Adrenal gland (tissue), 9 donors: ENCODE measurements at regions not wholly inside any gene's neighbourhood (a gene's known extent, or its start where the extent isn't known, plus 50 kb on each side); places are given as distances from the start of the nearest gene placed in this dataset.

Source experiments
- DNase-seq, 7 donors: peaks; one replicate each; pipeline ENCODE4 v3.0.0-alpha.2; 2019 to 2020
- H3K27ac ChIP-seq, 5 donors: fragments of 200-600 bp; sonication (generic) in 4 of 5; 1 replicate in 3 of 5; 2 replicates in 2 of 5; pipeline versions ENCODE4 v1.5.1 to v1.8.0; 2016 to 2020; ENCODE audit warnings: mild to moderate bottlenecking in 1 of 5
- H3K27me3 ChIP-seq: fragments of 200-600 bp; 2 replicates; pipeline ENCODE4 v1.8.0; 2021
- H3K36me3 ChIP-seq, 2 donors: fragments of 200-600 bp; replicated peaks in 1 of 2; 1 replicate in 1 of 2; 2 replicates in 1 of 2; pipeline versions ENCODE4 v1.5.1 to v1.8.0; 2018 to 2022
- H3K4me1 ChIP-seq, 2 donors: fragments of 200-600 bp; replicated peaks in 1 of 2; 1 replicate in 1 of 2; 2 replicates in 1 of 2; pipeline versions ENCODE4 v1.5.1 to v1.8.0; 2018 to 2021
- H3K4me3 ChIP-seq, 4 donors: fragments of 200-600 bp; sonication (generic) in 3 of 4; one replicate each; pipeline ENCODE4 v1.5.1; 2016 to 2018
- H3K9me3 ChIP-seq, 3 donors: fragments of 200-600 bp; sonication (generic) in 1 of 3; replicated peaks in 1 of 3; 1 replicate in 2 of 3; 2 replicates in 1 of 3; pipeline versions ENCODE4 v1.5.1 to v1.8.0; 2016 to 2021
- CTCF ChIP-seq, 6 experiments: fragments of 450-650 bp in 4 of 6; fragments of 200-600 bp in 2 of 6; sonication (generic) in 1 of 6; IDR thresholded peaks; 1 replicate in 5 of 6; 2 replicates in 1 of 6; pipeline versions ENCODE4 v1.5.1 to v1.8.0; 2016 to 2021; ENCODE audit warnings: antibody characterized with exemption in 6 of 6, mild to moderate bottlenecking in 2 of 6, moderate library complexity in 1 of 6
- POLR2A ChIP-seq, 2 donors: fragments of 450-650 bp; IDR thresholded peaks; one replicate each; pipeline ENCODE4 v1.6.1; 2017; ENCODE audit warnings: antibody characterized with exemption in 2 of 2, mild to moderate bottlenecking in 2 of 2, moderate library complexity in 1 of 2
- WGBS, 4 donors: extraction: QIAGEN DNeasy Blood & Tissue Kit in 2 of 4; methylation state at CpG; one replicate each; pipeline versions ENCODE4 v1.1.5 to v1.1.7; 2013 to 2017; 5-methylcytosine and 5-hydroxymethylcytosine counted together
- intact Hi-C, 2 donors: fragments of 100-400 bp; cut with DNase I; formaldehyde crosslinking; loops; one replicate each; pipeline versions ENCODE4 v1.14.1 to v1.15.0; 2022 to 2023
- donor health status: healthy with polysubstance abuse.
- donor health status: Bipolar disorder and iron deficiency.
- donor health status: DM: yes; HTN: yes; CAD: no.
- donor health status: DM: no; HTN: no; CAD: no.
- donor health status: DM: no; HTN: no; CAD: no.

GRCh38 chr2:191738003-191738402 lies 60.1 kb downstream of the NABP1 start:
- intact Hi-C loops = no loop called here
- Histone ChIP-seq H3K27ac (no peak overlapping the region), H3K27me3 (no peaks in the 10 kb centered on the region), H3K4me1 (no peaks in the 10 kb centered on the region), H3K9me3 (no peaks in the 10 kb centered on the region), H3K36me3 (no peaks in the 10 kb centered on the region), H3K4me3 (no peak overlapping the region)
- TF ChIP-seq POLR2A (IDR thresholded peaks at IDR 0.05) = no peak
- TF ChIP-seq CTCF (IDR thresholded peaks at IDR 0.05) = no peak
- DNase-seq = no peak
- 81 to 87% (median 84%) methylated on average over 3 of the region's 3 CpGs for WGBS, 4 donors

- Histone ChIP-seq H3K4me3 (no peak overlapping the region), H3K27ac (no peak overlapping the region), H3K36me3 (no peaks in the 10 kb centered on the region), H3K4me1 (no peaks in the 10 kb centered on the region), H3K27me3 (no peaks in the 10 kb centered on the region), H3K9me3 (no peaks in the 10 kb centered on the region)
- TF ChIP-seq CTCF (IDR thresholded peaks at IDR 0.05) (no peak), POLR2A (IDR thresholded peaks at IDR 0.05) (no peak)
- 64 to 80% (median 74%) methylated on average over 3 of the region's 3 CpGs for WGBS, 4 donors
- no peak for DNase-seq
- intact Hi-C loops = no loop called here
Observed at GRCh38 chr2:191738667-191739066, 60.7 kb downstream of the NABP1 start.

- H3K4me1 ChIP-seq = no peaks in the 10 kb centered on the region
- 68 to 86% (median 71%) methylated on average over 3 of the region's 3 CpGs for WGBS, 4 donors
- DNase-seq = no peak
- no peaks in the 10 kb centered on the region for H3K36me3 ChIP-seq
- H3K4me3 ChIP-seq = no peak overlapping the region
- H3K27ac ChIP-seq = no peak overlapping the region
- H3K9me3 ChIP-seq = no peaks in the 10 kb centered on the region
- no peaks in the 10 kb centered on the region for H3K27me3 ChIP-seq
- TF ChIP-seq CTCF (IDR thresholded peaks at IDR 0.05) (no peak), POLR2A (IDR thresholded peaks at IDR 0.05) (no peak)
- intact Hi-C loops = no loop called here
Observed at GRCh38 chr2:191739194-191739593, 61.3 kb downstream of the NABP1 start.

GRCh38 chr2:191740016-191740419 lies 62.1 kb downstream of the NABP1 start:
- no peaks in the 10 kb centered on the region for H3K9me3 ChIP-seq
- H3K4me3 ChIP-seq = no peak overlapping the region
- no peaks in the 10 kb centered on the region for H3K36me3 ChIP-seq
- DNase-seq = no peak
- H3K27ac ChIP-seq = no peak overlapping the region
- intact Hi-C loops = no loop called here
- H3K27me3 ChIP-seq = no peaks in the 10 kb centered on the region
- TF ChIP-seq CTCF (IDR thresholded peaks at IDR 0.05) (no peak), POLR2A (IDR thresholded peaks at IDR 0.05) (no peak)
- H3K4me1 ChIP-seq = no peaks in the 10 kb centered on the region
